ENCODE measurements at regions not wholly inside any gene's neighbourhood (a gene's known extent, or its start where the extent isn't known, plus 50 kb on each side); places are given as distances from the start of the nearest gene placed in this dataset.

DNA sequence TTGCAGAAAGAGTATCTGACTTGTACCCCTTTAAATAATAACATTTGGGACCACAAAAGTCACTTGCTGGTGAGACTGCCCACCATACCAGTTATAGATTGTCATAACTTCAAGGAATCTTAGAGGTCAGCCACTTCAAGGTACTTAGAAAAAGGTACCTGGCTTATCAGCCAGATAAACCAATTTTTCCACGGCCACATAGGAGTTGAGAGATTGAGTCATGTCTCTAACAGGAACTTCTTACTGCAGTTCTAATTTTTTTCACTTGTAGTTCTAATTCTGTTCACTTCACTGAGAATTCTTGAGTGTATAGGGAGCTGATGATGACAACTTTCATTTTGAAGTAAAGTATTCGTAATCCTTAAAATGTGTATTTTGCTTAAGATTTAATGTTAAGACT is 317.1 kb upstream of the CBLB start:
- Histone ChIP-seq H3K27ac (no peak overlapping the region), H3K4me3 (no peak overlapping the region)
- DNase-seq (ENCODE audit: low spot score), result no peak
- TF ChIP-seq CTCF (IDR thresholded peaks at IDR 0.05), result no peak

DNA sequence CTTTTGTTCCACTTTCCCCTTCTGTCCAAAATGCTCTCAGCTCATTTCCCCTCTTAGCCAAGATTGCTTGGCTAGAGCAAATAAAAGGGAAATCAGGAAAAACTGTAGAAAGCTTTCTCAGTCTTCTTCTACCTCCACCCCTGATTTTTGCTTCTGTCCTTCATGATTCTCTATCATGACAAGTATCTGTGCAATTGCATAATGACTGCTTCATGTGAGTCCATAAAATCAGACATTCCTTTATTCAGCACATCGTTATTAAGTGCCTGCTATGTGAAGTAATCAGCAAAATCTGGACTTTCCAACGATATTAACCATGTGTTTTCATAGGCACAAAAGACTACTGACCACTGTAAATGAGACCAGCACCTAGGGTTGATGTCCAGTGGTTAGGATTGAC is 321.5 kb upstream of the CBLB start:
- Histone ChIP-seq H3K4me3 (no peak overlapping the region), H3K27ac (no peak overlapping the region)
- no peak for DNase-seq (ENCODE audit: low spot score)
- no peak for TF ChIP-seq CTCF (IDR thresholded peaks at IDR 0.05)

DNA sequence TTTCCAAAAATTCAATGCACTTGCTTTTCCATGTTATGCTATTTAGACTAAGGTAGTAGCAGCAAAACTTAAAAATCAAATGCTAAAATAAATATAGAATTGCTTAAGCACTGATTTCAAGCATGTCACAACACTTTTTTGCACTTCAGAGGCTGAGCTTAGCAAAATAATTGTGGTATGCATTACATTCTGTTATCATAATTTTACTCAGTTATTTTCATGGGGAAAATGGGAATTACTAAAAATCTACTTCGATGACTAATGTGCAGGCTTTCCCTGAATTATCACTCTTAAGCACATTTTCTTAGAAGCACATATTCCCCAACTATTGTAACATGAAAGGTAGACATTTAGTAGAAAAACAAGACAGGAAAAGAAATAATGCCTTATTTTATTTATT is 322.4 kb upstream of the CBLB start:
- Histone ChIP-seq H3K27ac (no peak overlapping the region), H3K4me3 (no peak overlapping the region)
- TF ChIP-seq CTCF (IDR thresholded peaks at IDR 0.05), result no peak
- DNase-seq (ENCODE audit: low spot score), result no peak

- H3K4me3 ChIP-seq, result no peak overlapping the region
- DNase-seq (ENCODE audit: low spot score), result no peak
- no peak overlapping the region for H3K27ac ChIP-seq
- TF ChIP-seq CTCF (IDR thresholded peaks at IDR 0.05), result no peak
Observed at GRCh38 chr3:106191913-106192312, 323.1 kb upstream of the CBLB start.

GRCh38 chr3:106193876-106194275 is 325.1 kb upstream of the CBLB start:
- TF ChIP-seq CTCF (IDR thresholded peaks at IDR 0.05), result no peak
- DNase-seq (ENCODE audit: low spot score), result no peak
- Histone ChIP-seq H3K4me3 (no peak overlapping the region), H3K27ac (no peak overlapping the region)

- H3K4me3 ChIP-seq, result no peak overlapping the region
- TF ChIP-seq CTCF (IDR thresholded peaks at IDR 0.05), result no peak
- no peak overlapping the region for H3K27ac ChIP-seq
- no peak for DNase-seq (ENCODE audit: low spot score)
Observed at GRCh38 chr3:106194726-106195125, 325.9 kb upstream of the CBLB start.

DNA sequence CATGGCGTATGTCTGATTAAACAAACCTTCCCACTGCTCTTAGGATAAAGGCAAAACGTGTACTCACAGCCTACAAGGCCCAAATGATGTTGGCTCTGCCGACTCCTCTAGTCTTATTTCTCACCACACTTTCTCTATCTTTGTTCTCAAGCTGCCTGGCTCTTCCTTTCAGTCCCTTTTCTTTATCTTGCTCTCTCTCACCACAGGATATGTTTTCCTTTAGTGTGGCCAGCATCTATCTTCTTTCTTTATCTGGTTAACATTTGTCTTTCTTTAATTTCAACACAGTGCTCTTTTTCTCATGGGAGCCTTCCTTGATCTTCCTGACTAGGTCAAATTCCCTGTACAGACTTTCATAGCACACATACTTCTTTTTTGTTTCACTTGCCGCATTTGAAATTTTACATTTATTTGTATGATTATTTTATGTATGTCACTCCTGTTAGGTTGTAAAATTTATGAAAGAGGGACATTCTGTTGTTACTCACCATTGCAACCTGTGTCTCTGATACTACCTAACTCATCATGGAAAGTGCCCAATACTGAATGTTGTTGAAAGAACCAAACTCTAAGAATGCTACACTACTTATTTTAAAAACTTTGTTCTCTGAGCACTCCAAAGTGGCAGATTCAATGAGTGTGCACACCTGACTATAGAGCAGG is 328.9 kb upstream of the CBLB start:
- no peak overlapping the region for H3K4me3 ChIP-seq
- DNase-seq (ENCODE audit: low spot score), result no peak
- no peak overlapping the region for H3K27ac ChIP-seq
- TF ChIP-seq CTCF (IDR thresholded peaks at IDR 0.05), result no peak
